GM23338 (cell line): ENCODE measurements at regions not wholly inside any gene's neighbourhood (a gene's known extent, or its start where the extent isn't known, plus 50 kb on each side); places are given as distances from the start of the nearest gene placed in this dataset.

ENCODE experiments used
- ATAC-seq: fragments of 200-7000 bp; cut with Tn5 transposase; 3 replicates; pipeline ENCODE4 v1.9.1; 2020
- DNase-seq: peaks from one replicate; pipeline ENCODE4 v3.0.0-alpha.2; 2015; ENCODE audit warnings: low spot score
- H2AFZ ChIP-seq: fragments of 200-600 bp; sonication (generic); 2 replicates; pipeline ENCODE4 v1.8.0; 2016; ENCODE audit warnings: antibody characterized with exemption, mild to moderate bottlenecking, moderate library complexity
- H3F3A ChIP-seq: fragments of 200-600 bp; sonication (generic); replicated peaks from 2 replicates; pipeline ENCODE4 v1.8.0; 2017; ENCODE audit warnings: antibody characterized with exemption, mixed run types, low read depth
- H3K27ac ChIP-seq: fragments of 200-600 bp; sonication (generic); 2 replicates; pipeline ENCODE4 v1.6.1; 2016; ENCODE audit warnings: low read depth
- H3K27me3 ChIP-seq: fragments of 200-600 bp; sonication (generic); 2 replicates; pipeline ENCODE4 v1.8.0; 2016; ENCODE audit warnings: mild to moderate bottlenecking, mixed run types, moderate library complexity; ENCODE audit not compliant: insufficient read depth
- H3K36me3 ChIP-seq: fragments of 200-600 bp; sonication (generic); 2 replicates; pipeline ENCODE4 v1.8.0; 2016; ENCODE audit warnings: mild to moderate bottlenecking; ENCODE audit not compliant: insufficient read depth
- H3K4me1 ChIP-seq: fragments of 200-600 bp; sonication (generic); 2 replicates; pipeline ENCODE4 v1.8.0; 2016; ENCODE audit warnings: mild to moderate bottlenecking, moderate library complexity; ENCODE audit not compliant: insufficient read depth
- H3K4me2 ChIP-seq: fragments of 200-600 bp; sonication (generic); 2 replicates; pipeline ENCODE4 v1.7.1; 2017; ENCODE audit warnings: mixed run types
- H3K4me3 ChIP-seq: fragments of 200-600 bp; sonication (generic); 2 replicates; pipeline ENCODE4 v1.6.1; 2016; ENCODE audit warnings: mixed run types
- H3K79me2 ChIP-seq: fragments of 200-600 bp; sonication (generic); replicated peaks from 2 replicates; pipeline ENCODE4 v1.8.0; 2017; ENCODE audit warnings: mild to moderate bottlenecking; ENCODE audit not compliant: insufficient read depth
- H3K9me2 ChIP-seq: fragments of 200-600 bp; sonication (generic); 2 replicates; pipeline ENCODE4 v1.8.0; 2017; ENCODE audit not compliant: insufficient read depth
- H4K20me1 ChIP-seq: fragments of 200-600 bp; sonication (generic); replicated peaks from 2 replicates; pipeline ENCODE4 v1.8.0; 2017; ENCODE audit warnings: mild to moderate bottlenecking; ENCODE audit not compliant: insufficient read depth
- H3K27ac Mint-ChIP-seq: 2 replicates; pipeline ENCODE4 v1.8.0; 2020; ENCODE audit warnings: inconsistent platforms, mild to moderate bottlenecking, moderate library complexity, mixed read lengths
- H3K27me3 Mint-ChIP-seq: 3 replicates; pipeline ENCODE4 v1.8.0; 2022; ENCODE audit warnings: low read depth, mild to moderate bottlenecking, moderate library complexity, mixed read lengths, inconsistent platforms; ENCODE audit not compliant: insufficient read depth, poor library complexity
- H3K36me3 Mint-ChIP-seq: 3 replicates; pipeline ENCODE4 v1.8.0; 2021; ENCODE audit warnings: low read depth, mild to moderate bottlenecking, inconsistent platforms, moderate library complexity, mixed read lengths
- H3K4me1 Mint-ChIP-seq: 3 replicates; pipeline ENCODE4 v1.8.0; 2020; ENCODE audit warnings: mild to moderate bottlenecking, inconsistent platforms, mixed read lengths
- H3K4me3 Mint-ChIP-seq: 3 replicates; pipeline ENCODE4 v1.8.0; 2021; ENCODE audit warnings: moderate library complexity, mild to moderate bottlenecking, inconsistent platforms, mixed read lengths
- H3K9me3 Mint-ChIP-seq: 3 replicates; pipeline ENCODE4 v1.8.0; 2020; ENCODE audit warnings: moderate library complexity, mild to moderate bottlenecking, inconsistent platforms, mixed read lengths
- CREB1 ChIP-seq: fragments of 250-450 bp; sonication (Bioruptor Pico); IDR thresholded peaks from 2 replicates; pipeline ENCODE4 v1.5.0; 2020; ENCODE audit warnings: low read depth, mild to moderate bottlenecking, moderate library complexity
- EZH2phosphoT487 ChIP-seq: fragments of 200-600 bp; sonication (generic); IDR thresholded peaks from one replicate; pipeline ENCODE4 v1.8.1; 2018; ENCODE audit warnings: antibody characterized with exemption; ENCODE audit not compliant: unreplicated experiment
- JUNB ChIP-seq: IDR thresholded peaks from one replicate; pipeline ENCODE4 v1.6.1; 2016; ENCODE audit warnings: antibody characterized with exemption; ENCODE audit not compliant: unreplicated experiment
- STAT1 ChIP-seq: IDR thresholded peaks from one replicate; pipeline ENCODE4 v1.6.1; 2016; ENCODE audit warnings: antibody characterized with exemption; ENCODE audit not compliant: unreplicated experiment
- ZNF331 ChIP-seq: fragments of 250-450 bp; sonication (Bioruptor Pico); IDR thresholded peaks from 2 replicates; pipeline ENCODE4 v1.5.0; 2020; ENCODE audit warnings: low read depth, mild to moderate bottlenecking, moderate library complexity
- ZNF462 ChIP-seq: fragments of 250-450 bp; sonication (Bioruptor Pico); IDR thresholded peaks from 2 replicates; pipeline ENCODE4 v1.5.0; 2020; ENCODE audit warnings: mild to moderate bottlenecking, moderate library complexity
- TF ChIP-seq, protein P1 (sequence below), 2 experiments: fragments of 200-600 bp in 1 of 2; sonication (generic) in 1 of 2; conservative IDR thresholded peaks; 2 replicates each; pipeline versions ENCODE4 v1.5.1 to v1.6.1; 2016 to 2017; ENCODE audit warnings: antibody characterized with exemption in 2 of 2, low read depth in 2 of 2, mild to moderate bottlenecking in 2 of 2, moderate library complexity in 1 of 2

GRCh38 chr7:108839076-108839475 lies 269.4 kb downstream of the DNAJB9 start (continued):
- no peak for TF ChIP-seq ZNF462 (CRISPR knock-in tag)
- no peak for TF ChIP-seq JUNB
- TF ChIP-seq STAT1 = no peak

- Mint-ChIP-seq H3K4me3 (no peak overlapping the region), H3K4me1 (peaks cover 7% of the 10 kb centered on the region; the same call in 2 of the 3 replicates), H3K9me3 (no peaks in the 10 kb centered on the region), H3K27ac (no peak overlapping the region), H3K36me3 (no peaks in the 10 kb centered on the region), H3K27me3 (peaks cover 1% of the 10 kb centered on the region)
- no peaks in the 10 kb centered on the region for H3K36me3 ChIP-seq
- no peaks in the 10 kb centered on the region for H4K20me1 ChIP-seq
- H2AFZ ChIP-seq = peak overlapping the region; percentile 70
- 0 out of 2 replicates have a peak, but pooled peaks cover 4% of the 10 kb centered on the region for H3K9me2 ChIP-seq
- DNase-seq (no peak), ATAC-seq (no peak)
- no peaks in the 10 kb centered on the region for H3F3A ChIP-seq
- H3K27ac ChIP-seq = no peak overlapping the region
- no peaks in the 10 kb centered on the region for H3K4me1 ChIP-seq
- no peak overlapping the region for H3K4me3 ChIP-seq
- H3K27me3 ChIP-seq = no peaks in the 10 kb centered on the region
- H3K79me2 ChIP-seq = no peaks in the 10 kb centered on the region
- H3K4me2 ChIP-seq = no peak overlapping the region
- TF ChIP-seq ZNF331 (no peak), JUNB (no peak), EZH2phosphoT487 (no peak), ZNF462 (CRISPR knock-in tag) (no peak), CREB1 (CRISPR knock-in tag) (no peak)
- TF ChIP-seq, protein P1, sequence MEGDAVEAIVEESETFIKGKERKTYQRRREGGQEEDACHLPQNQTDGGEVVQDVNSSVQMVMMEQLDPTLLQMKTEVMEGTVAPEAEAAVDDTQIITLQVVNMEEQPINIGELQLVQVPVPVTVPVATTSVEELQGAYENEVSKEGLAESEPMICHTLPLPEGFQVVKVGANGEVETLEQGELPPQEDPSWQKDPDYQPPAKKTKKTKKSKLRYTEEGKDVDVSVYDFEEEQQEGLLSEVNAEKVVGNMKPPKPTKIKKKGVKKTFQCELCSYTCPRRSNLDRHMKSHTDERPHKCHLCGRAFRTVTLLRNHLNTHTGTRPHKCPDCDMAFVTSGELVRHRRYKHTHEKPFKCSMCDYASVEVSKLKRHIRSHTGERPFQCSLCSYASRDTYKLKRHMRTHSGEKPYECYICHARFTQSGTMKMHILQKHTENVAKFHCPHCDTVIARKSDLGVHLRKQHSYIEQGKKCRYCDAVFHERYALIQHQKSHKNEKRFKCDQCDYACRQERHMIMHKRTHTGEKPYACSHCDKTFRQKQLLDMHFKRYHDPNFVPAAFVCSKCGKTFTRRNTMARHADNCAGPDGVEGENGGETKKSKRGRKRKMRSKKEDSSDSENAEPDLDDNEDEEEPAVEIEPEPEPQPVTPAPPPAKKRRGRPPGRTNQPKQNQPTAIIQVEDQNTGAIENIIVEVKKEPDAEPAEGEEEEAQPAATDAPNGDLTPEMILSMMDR (conservative IDR thresholded peaks at IDR 0.05; ENCODE audit: low read depth in 2 of 2) = no peak
Measured at GRCh38 chr7:108845951-108846350, 276.3 kb downstream of the DNAJB9 start.
